PC-9 (cell line): ENCODE measurements at regions not wholly inside any gene's neighbourhood (a gene's known extent, or its start where the extent isn't known, plus 50 kb on each side); places are given as distances from the start of the nearest gene placed in this dataset.

Source experiments
- BruUV-seq: library from RNA; stranded (reverse); fragments of 400-500 nt; replicated peaks from 2 replicates; lab custom pipeline; 2021; lab: Mats Ljungman, UMichigan
- CTCF ChIA-PET: fragments of 300-600 bp; sonication (Branson Sonifier 250); formaldehyde crosslinking; loops from one replicate; lab custom pipeline; 2022; ENCODE audit warnings: antibody characterized with exemption; lab: Charles Lee
- POLR2A ChIA-PET: fragments of 300-600 bp; sonication (Branson Sonifier 250); formaldehyde crosslinking; loops from one replicate; lab custom pipeline; 2022; ENCODE audit warnings: antibody characterized with exemption; ENCODE audit not compliant: unreplicated experiment; lab: Charles Lee
- DNase-seq, 2 experiments: peaks; one replicate each; pipeline versions ENCODE4 v3.0.0 to v3.0.0-alpha.2; 2015 to 2022; ENCODE audit warnings: mixed read lengths in 1 of 2
- H2AFZ ChIP-seq: fragments of 200-600 bp; sonication (generic); 2 replicates; pipeline ENCODE4 v1.8.1; 2017; ENCODE audit warnings: antibody characterized with exemption
- H3F3A ChIP-seq: fragments of 200-600 bp; sonication (generic); 2 replicates; pipeline ENCODE4 v1.8.1; 2017; ENCODE audit warnings: antibody characterized with exemption, mild to moderate bottlenecking, low read depth; ENCODE audit not compliant: insufficient read depth
- H3K27ac ChIP-seq: fragments of 200-600 bp; sonication (generic); 2 replicates; pipeline ENCODE4 v1.6.1; 2016; ENCODE audit warnings: mixed run types
- H3K27me3 ChIP-seq: fragments of 200-600 bp; sonication (generic); 2 replicates; pipeline ENCODE4 v1.6.1; 2016; ENCODE audit warnings: low read depth, mixed run types; ENCODE audit not compliant: insufficient read depth
- H3K36me3 ChIP-seq: fragments of 200-600 bp; sonication (generic); 2 replicates; pipeline ENCODE4 v1.6.1; 2016; ENCODE audit warnings: low read depth, mixed run types
- H3K4me1 ChIP-seq: fragments of 200-600 bp; sonication (generic); replicated peaks from 2 replicates; pipeline ENCODE4 v1.6.1; 2016; ENCODE audit warnings: mixed run types; ENCODE audit not compliant: insufficient read depth
- H3K4me2 ChIP-seq: fragments of 200-600 bp; sonication (generic); 2 replicates; pipeline ENCODE4 v1.6.1; 2017; ENCODE audit warnings: mixed run types
- H3K4me3 ChIP-seq: fragments of 200-600 bp; sonication (generic); 2 replicates; pipeline ENCODE4 v1.6.1; 2016; ENCODE audit warnings: mixed run types
- H3K79me2 ChIP-seq: fragments of 200-600 bp; sonication (generic); 2 replicates; pipeline ENCODE4 v1.6.1; 2017; ENCODE audit warnings: low read depth, mixed run types
- H3K9me2 ChIP-seq: fragments of 200-600 bp; sonication (generic); 2 replicates; pipeline ENCODE4 v1.8.1; 2017; ENCODE audit warnings: mild to moderate bottlenecking; ENCODE audit not compliant: insufficient read depth
- H3K9me3 ChIP-seq: fragments of 200-600 bp; sonication (generic); 2 replicates; pipeline ENCODE4 v1.8.1; 2016; ENCODE audit warnings: low read depth; ENCODE audit not compliant: insufficient read depth
- H4K20me1 ChIP-seq: fragments of 200-600 bp; sonication (generic); 2 replicates; pipeline ENCODE4 v1.8.1; 2017; ENCODE audit not compliant: insufficient read depth
- EZH2 ChIP-seq: fragments of 200-600 bp; sonication (generic); IDR thresholded peaks from 2 replicates; pipeline ENCODE4 v1.8.0; 2017; ENCODE audit warnings: antibody characterized with exemption, low read depth
- intact Hi-C: fragments of 100-400 bp; cut with micrococcal nuclease; formaldehyde crosslinking; loops from one replicate; pipeline ENCODE4 v1.10.0; 2022; ENCODE audit not compliant: unreplicated experiment
- TF ChIP-seq, protein P1 (sequence below): fragments of 200-600 bp; sonication (generic); conservative IDR thresholded peaks from 2 replicates; pipeline ENCODE4 v1.6.1; 2017; ENCODE audit warnings: mixed run types, antibody characterized with exemption, mild to moderate bottlenecking, moderate library complexity

DNA sequence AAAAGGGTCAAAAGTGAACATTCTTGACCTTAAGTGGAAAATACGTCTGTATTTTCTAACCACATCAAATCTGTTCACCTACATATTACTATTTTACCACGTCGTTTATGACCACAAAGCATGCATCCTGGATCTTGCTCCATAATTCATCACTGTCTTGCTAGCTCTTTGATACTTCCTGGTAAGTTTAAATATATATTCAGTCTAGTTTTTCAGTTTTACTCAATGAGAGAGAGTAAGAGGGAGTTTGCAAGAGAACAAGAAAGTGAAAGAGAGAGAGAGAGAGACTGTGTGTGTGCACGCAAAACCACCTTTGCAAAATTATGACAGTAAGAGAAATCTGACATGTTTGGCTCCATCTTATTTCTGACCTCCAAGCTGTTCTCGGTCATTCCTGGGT is 173.7 kb upstream of the GALNTL6 start:
- H3K36me3 ChIP-seq: no peaks in the 10 kb centered on the region

DNA sequence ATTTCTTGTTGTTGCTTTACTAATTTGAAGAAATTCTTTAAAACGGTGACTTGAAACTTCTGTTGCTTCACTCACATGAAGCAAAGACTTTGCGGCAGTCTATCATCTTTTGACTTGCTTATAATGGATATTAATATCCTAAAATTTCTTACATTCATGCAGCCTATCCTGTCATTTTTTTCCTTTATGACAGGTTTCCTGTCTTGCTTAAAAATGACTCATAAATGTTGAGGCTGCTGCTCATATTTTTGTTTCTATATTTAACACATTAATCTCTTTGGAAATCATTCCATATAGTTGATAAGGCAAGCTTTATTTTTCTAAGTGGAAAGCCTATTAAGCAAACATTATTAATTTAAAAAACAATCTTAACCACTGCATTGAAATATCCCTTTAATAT is 176.6 kb upstream of the GALNTL6 start:
- CTCF ChIA-PET: no interaction called here
- TF ChIP-seq, protein P1, sequence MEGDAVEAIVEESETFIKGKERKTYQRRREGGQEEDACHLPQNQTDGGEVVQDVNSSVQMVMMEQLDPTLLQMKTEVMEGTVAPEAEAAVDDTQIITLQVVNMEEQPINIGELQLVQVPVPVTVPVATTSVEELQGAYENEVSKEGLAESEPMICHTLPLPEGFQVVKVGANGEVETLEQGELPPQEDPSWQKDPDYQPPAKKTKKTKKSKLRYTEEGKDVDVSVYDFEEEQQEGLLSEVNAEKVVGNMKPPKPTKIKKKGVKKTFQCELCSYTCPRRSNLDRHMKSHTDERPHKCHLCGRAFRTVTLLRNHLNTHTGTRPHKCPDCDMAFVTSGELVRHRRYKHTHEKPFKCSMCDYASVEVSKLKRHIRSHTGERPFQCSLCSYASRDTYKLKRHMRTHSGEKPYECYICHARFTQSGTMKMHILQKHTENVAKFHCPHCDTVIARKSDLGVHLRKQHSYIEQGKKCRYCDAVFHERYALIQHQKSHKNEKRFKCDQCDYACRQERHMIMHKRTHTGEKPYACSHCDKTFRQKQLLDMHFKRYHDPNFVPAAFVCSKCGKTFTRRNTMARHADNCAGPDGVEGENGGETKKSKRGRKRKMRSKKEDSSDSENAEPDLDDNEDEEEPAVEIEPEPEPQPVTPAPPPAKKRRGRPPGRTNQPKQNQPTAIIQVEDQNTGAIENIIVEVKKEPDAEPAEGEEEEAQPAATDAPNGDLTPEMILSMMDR: no peak
- TF ChIP-seq EZH2: no peak
- H3K4me3 ChIP-seq: no peak overlapping the region
- no peaks in the 10 kb centered on the region for H3F3A ChIP-seq
- no peaks in the 10 kb centered on the region for H3K27me3 ChIP-seq
- no peaks in the 10 kb centered on the region for H3K9me3 ChIP-seq
- no peaks in the 10 kb centered on the region for H3K79me2 ChIP-seq
- no peak overlapping the region for H3K27ac ChIP-seq
- no peaks in the 10 kb centered on the region for H3K36me3 ChIP-seq
- H2AFZ ChIP-seq: no peak overlapping the region
- no peak overlapping the region for H3K4me2 ChIP-seq
- H3K9me2 ChIP-seq: no peaks in the 10 kb centered on the region
- H4K20me1 ChIP-seq: no peaks in the 10 kb centered on the region
- intact Hi-C loops: no loop called here
- POLR2A ChIA-PET: interaction anchor here (0.6 kb wide), 1 partner anchor 18 kb away, joined by 3 read pairs; no protein-coding TSS in a partner anchor
- no peaks in the 10 kb centered on the region for H3K4me1 ChIP-seq
- no peak for DNase-seq
- BruUV-seq: no TSS peak

More for the DNA sequence above, 173.7 kb upstream of the GALNTL6 start:
- Histone ChIP-seq H3K27me3 (no peaks in the 10 kb centered on the region), H3K9me3 (no peaks in the 10 kb centered on the region), H3K27ac (no peak overlapping the region), H3K4me3 (no peak overlapping the region), H3K9me2 (no peaks in the 10 kb centered on the region), H3K4me1 (no peaks in the 10 kb centered on the region), H4K20me1 (no peaks in the 10 kb centered on the region), H3K79me2 (no peaks in the 10 kb centered on the region), H3K4me2 (no peak overlapping the region), H2AFZ (no peak overlapping the region), H3F3A (no peaks in the 10 kb centered on the region)
- no TSS peak for BruUV-seq
- CTCF ChIA-PET: no interaction called here
- POLR2A ChIA-PET: no interaction called here
- no peak for DNase-seq
- TF ChIP-seq, protein P1: no peak
- no peak for TF ChIP-seq EZH2
- intact Hi-C loops: no loop called here

DNA sequence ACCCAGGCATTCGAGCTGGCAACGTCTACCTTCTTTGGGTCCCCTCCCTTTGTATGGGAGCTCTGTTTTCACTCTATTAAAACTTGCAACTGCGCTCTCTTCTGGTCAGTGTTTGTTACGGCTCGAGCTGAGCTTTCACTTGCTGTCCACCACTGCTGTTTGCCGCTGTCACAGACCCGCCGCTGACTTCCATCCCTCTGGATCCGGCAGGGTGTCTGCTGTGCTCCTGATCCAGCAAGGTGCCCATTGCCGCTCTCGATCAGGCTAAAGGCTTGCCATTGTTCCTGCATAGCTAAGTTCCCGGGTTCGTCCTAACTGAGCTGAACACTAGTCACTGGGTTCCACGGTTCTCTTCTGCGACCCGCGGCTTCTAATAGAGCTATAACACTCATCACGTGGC is 183.5 kb upstream of the GALNTL6 start:
- ChIA-PET CTCF (no interaction called here), POLR2A (no interaction called here)
- no peak for DNase-seq
- intact Hi-C loops: no loop called here
- no peaks in the 10 kb centered on the region for H3K4me1 ChIP-seq
- H3K4me2 ChIP-seq: no peak overlapping the region
- no peaks in the 10 kb centered on the region for H3K9me3 ChIP-seq
- no peaks in the 10 kb centered on the region for H3K9me2 ChIP-seq
- H3K27me3 ChIP-seq: no peaks in the 10 kb centered on the region
- no peak overlapping the region for H3K4me3 ChIP-seq
- H3F3A ChIP-seq: no peaks in the 10 kb centered on the region
- H3K79me2 ChIP-seq: no peaks in the 10 kb centered on the region
- no peaks in the 10 kb centered on the region for H4K20me1 ChIP-seq
- H3K27ac ChIP-seq: no peak overlapping the region
- TF ChIP-seq EZH2: no peak
- TF ChIP-seq, protein P1: no peak
- no peaks in the 10 kb centered on the region for H3K36me3 ChIP-seq
- H2AFZ ChIP-seq: no peak overlapping the region
- no TSS peak for BruUV-seq
